Psoas muscle (tissue), 7 donors: ENCODE measurements at regions not wholly inside any gene's neighbourhood (a gene's known extent, or its start where the extent isn't known, plus 50 kb on each side); places are given as distances from the start of the nearest gene placed in this dataset.

ENCODE experiments used
- ATAC-seq, 4 donors: fragments of 200-7000 bp; cut with Tn5 transposase; one replicate each; pipeline ENCODE4 v1.9.1; 2020; ENCODE audit warnings: moderate library complexity in 3 of 4, mild to moderate bottlenecking in 2 of 4
- DNase-seq, 2 donors: peaks; one replicate each; pipeline ENCODE4 v3.0.0-alpha.2; 2020
- H3K27ac ChIP-seq: fragments of 200-600 bp; one replicate; pipeline ENCODE4 v1.8.0; 2022
- H3K27me3 ChIP-seq, 3 donors: fragments of 200-600 bp in 1 of 3; one replicate each; pipeline versions ENCODE4 v1.6.1 to v1.8.0; 2013 to 2022; ENCODE audit warnings: low read length in 2 of 3, mild to moderate bottlenecking in 2 of 3, moderate library complexity in 1 of 3; ENCODE audit not compliant: insufficient read depth in 3 of 3
- H3K36me3 ChIP-seq, 2 donors: fragments of 200-600 bp in 1 of 2; one replicate each; pipeline versions ENCODE4 v1.6.1 to v1.8.0; 2013 to 2022; ENCODE audit warnings: low read depth in 1 of 2, mild to moderate bottlenecking in 1 of 2, moderate library complexity in 1 of 2; ENCODE audit not compliant: insufficient read depth in 1 of 2
- H3K4me1 ChIP-seq: fragments of 200-600 bp; one replicate; pipeline ENCODE4 v1.8.0; 2022
- H3K4me3 ChIP-seq: fragments of 200-600 bp; one replicate; pipeline ENCODE4 v1.8.0; 2022; ENCODE audit warnings: mild to moderate bottlenecking
- H3K9me3 ChIP-seq: fragments of 200-600 bp; one replicate; pipeline ENCODE4 v1.8.0; 2022
- WGBS, 3 donors: extraction: QIAGEN DNeasy Blood & Tissue Kit; methylation state at CpG; one replicate each; pipeline versions ENCODE4 v1.1.6 to v1.1.7; 2013; 5-methylcytosine and 5-hydroxymethylcytosine counted together
- intact Hi-C, 2 donors: fragments of 100-400 bp; cut with DNase I; formaldehyde crosslinking; loops; one replicate each; pipeline versions ENCODE4 v1.11.0 to v1.14.2; 2022
- TF ChIP-seq, protein P1 (sequence below): fragments of 200-600 bp; IDR thresholded peaks from one replicate; pipeline ENCODE4 v1.8.0; 2022; ENCODE audit warnings: antibody characterized with exemption
- donor health status: healthy with polysubstance abuse.
- donor health status: DM: no; HTN: no; CAD: no; lungs with moderate emphysema.
- donor health status: Bipolar disorder and iron deficiency.
- donor health status: healthy.
- donor health status: DM: yes; HTN: yes; CAD: no.
- donor health status: DM: no; HTN: no; CAD: no.
- donor health status: DM: yes; HTN: yes; CAD: no.

DNA sequence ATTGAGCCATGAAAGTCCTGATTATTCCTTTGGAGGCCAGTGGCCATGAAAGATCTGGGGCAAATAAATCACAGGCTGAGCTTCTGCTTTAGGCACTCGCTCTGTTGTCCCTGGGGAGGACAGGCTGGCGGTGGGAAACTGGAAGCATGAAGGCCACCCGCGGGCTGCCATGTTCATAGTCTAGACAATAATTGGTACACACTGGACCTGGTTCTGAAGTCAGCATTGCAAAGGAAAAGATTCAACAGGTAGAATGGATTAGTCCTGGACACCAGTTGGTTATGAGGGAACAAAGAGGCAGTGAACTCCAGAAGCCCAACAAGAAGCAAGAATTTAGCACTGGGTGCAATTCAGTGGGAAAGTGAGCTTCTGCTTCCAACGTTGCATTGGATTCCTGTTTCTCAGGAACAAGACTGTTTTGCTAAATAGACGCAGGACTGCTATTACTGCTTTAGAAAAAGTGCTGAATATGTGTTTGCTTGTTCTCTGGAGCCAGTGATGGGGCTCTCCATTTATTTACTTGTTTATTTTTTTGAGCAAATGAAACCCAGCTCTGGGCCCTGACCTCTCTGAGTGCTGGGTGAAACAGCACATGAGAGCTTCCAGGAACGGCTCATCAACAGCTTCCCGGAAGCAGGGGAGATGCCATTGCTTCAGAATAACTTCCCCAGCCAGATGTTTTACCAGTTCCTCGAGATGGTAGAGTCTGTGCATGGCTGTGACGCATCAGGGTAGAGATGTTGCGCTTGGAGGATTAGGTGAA is 336.4 kb downstream of the ZNF536 start:
- TF ChIP-seq, protein P1, sequence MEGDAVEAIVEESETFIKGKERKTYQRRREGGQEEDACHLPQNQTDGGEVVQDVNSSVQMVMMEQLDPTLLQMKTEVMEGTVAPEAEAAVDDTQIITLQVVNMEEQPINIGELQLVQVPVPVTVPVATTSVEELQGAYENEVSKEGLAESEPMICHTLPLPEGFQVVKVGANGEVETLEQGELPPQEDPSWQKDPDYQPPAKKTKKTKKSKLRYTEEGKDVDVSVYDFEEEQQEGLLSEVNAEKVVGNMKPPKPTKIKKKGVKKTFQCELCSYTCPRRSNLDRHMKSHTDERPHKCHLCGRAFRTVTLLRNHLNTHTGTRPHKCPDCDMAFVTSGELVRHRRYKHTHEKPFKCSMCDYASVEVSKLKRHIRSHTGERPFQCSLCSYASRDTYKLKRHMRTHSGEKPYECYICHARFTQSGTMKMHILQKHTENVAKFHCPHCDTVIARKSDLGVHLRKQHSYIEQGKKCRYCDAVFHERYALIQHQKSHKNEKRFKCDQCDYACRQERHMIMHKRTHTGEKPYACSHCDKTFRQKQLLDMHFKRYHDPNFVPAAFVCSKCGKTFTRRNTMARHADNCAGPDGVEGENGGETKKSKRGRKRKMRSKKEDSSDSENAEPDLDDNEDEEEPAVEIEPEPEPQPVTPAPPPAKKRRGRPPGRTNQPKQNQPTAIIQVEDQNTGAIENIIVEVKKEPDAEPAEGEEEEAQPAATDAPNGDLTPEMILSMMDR: no peak
- intact Hi-C loops: no loop called here
- H3K36me3 ChIP-seq: no peaks in the 10 kb centered on the region
- peaks cover 0 to 21% (median 0%) of the 10 kb centered on the region in 3 donors for H3K27me3 ChIP-seq
- no peaks in the 10 kb centered on the region for H3K4me1 ChIP-seq
- 74 to 79% (median 78%) methylated on average over 11 of the region's 11 CpGs for WGBS, 3 donors
- DNase-seq (no peak), ATAC-seq (no peak)
- no peak overlapping the region for H3K27ac ChIP-seq
- H3K9me3 ChIP-seq: no peaks in the 10 kb centered on the region
- H3K4me3 ChIP-seq: no peak overlapping the region

DNA sequence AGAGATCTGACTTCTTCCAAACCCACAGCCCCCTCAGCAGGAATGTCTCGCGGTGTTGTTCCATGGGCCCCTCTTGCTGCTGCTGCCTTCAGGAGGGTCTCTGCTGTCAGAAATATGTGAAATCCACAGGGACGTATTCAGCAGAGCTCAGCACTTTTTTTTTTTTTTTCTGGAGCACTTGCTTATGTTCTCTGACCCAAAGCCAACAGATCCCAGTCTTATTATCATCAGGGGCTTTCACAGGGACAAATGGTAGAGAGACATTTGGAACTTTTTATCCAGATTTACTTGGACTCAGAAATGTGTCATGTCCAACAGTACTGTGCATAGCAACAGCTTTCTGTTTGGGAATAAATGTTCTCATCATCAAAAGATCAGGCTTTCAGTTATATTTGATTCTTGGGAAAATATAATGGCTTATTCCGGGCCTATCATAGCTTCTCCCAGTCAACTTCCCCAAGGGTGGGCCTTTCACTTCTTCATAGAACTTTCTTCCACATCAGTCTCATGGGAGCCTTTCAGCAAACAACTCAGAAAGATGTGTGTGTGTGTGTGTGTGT is 332.7 kb downstream of the ZNF536 start:
- H3K4me3 ChIP-seq: no peak overlapping the region
- H3K36me3 ChIP-seq: no peaks in the 10 kb centered on the region
- H3K4me1 ChIP-seq: no peaks in the 10 kb centered on the region
- H3K27me3 ChIP-seq: peaks cover 0 to 9% (median 0%) of the 10 kb centered on the region in 3 donors
- H3K9me3 ChIP-seq: no peaks in the 10 kb centered on the region
- H3K27ac ChIP-seq: no peak overlapping the region
- TF ChIP-seq, protein P1: no peak
- intact Hi-C loops: no loop called here
- DNase-seq (no peak), ATAC-seq (no peak)
- WGBS, 3 donors: 75 to 82% (median 81%) methylated on average over 4 of the region's 4 CpGs

- TF ChIP-seq, protein P1: no peak
- intact Hi-C loops: no loop called here
- WGBS, 3 donors: 85 to 94% (median 88%) methylated on average over 4 of the region's 4 CpGs
Observed at GRCh38 chr19:30703645-30704044, 331.5 kb downstream of the ZNF536 start.

GRCh38 chr19:30701178-30701577 is 329.0 kb downstream of the ZNF536 start:
- Histone ChIP-seq H3K36me3 (no peaks in the 10 kb centered on the region), H3K9me3 (no peaks in the 10 kb centered on the region), H3K4me1 (no peaks in the 10 kb centered on the region), H3K27ac (no peak overlapping the region), H3K4me3 (no peak overlapping the region), H3K27me3 (no peaks in the 10 kb centered on the region)
- DNase-seq: no peak
- 86 to 96% (median 92%) methylated on average over 2 of the region's 2 CpGs for WGBS, 3 donors
- ATAC-seq: no peak
- intact Hi-C loops: no loop called here
- TF ChIP-seq, protein P1: no peak

More at GRCh38 chr19:30703645-30704044, 331.5 kb downstream of the ZNF536 start:
- Histone ChIP-seq H3K27ac (no peak overlapping the region), H3K27me3 (no peaks in the 10 kb centered on the region), H3K4me1 (no peaks in the 10 kb centered on the region), H3K4me3 (no peak overlapping the region), H3K36me3 (no peaks in the 10 kb centered on the region), H3K9me3 (no peaks in the 10 kb centered on the region)
- DNase-seq (no peak), ATAC-seq (no peak)
